ENCODE measurements at regions not wholly inside any gene's neighbourhood (a gene's known extent, or its start where the extent isn't known, plus 50 kb on each side); places are given as distances from the start of the nearest gene placed in this dataset.

- DNase-seq = no peak
Measured at GRCh38 chrX:155679715-155680114, 67.0 kb upstream of the TMLHE start.

- DNase-seq = no peak
Measured at GRCh38 chrX:155673338-155673737, 60.6 kb upstream of the TMLHE start.

GRCh38 chrX:155666741-155667140, 54.0 kb upstream of the TMLHE start:
- no peak for DNase-seq
